Breast epithelium (tissue), 4 donors: ENCODE measurements at regions not wholly inside any gene's neighbourhood (a gene's known extent, or its start where the extent isn't known, plus 50 kb on each side); places are given as distances from the start of the nearest gene placed in this dataset.

Experiments used
- DNase-seq, 2 donors: peaks; one replicate each; pipeline ENCODE4 v3.0.0-alpha.2; 2019; ENCODE audit warnings: low spot score in 2 of 2
- H3K27ac ChIP-seq, 2 donors: fragments of 200-600 bp; sonication (generic) in 1 of 2; one replicate each; pipeline ENCODE4 v1.5.1; 2016 to 2019; ENCODE audit warnings: mild to moderate bottlenecking in 1 of 2
- H3K27me3 ChIP-seq, 2 donors: fragments of 200-600 bp; sonication (generic) in 1 of 2; one replicate each; pipeline versions ENCODE4 v1.5.1 to v1.6.0; 2017 to 2019; ENCODE audit warnings: control low read depth in 1 of 2, mild to moderate bottlenecking in 1 of 2
- H3K36me3 ChIP-seq: fragments of 200-600 bp; one replicate; pipeline ENCODE4 v1.5.1; 2019
- H3K4me1 ChIP-seq, 2 donors: fragments of 200-600 bp; sonication (generic); one replicate each; pipeline ENCODE4 v1.5.1; 2016 to 2019; ENCODE audit warnings: control low read depth in 1 of 2
- H3K4me3 ChIP-seq, 3 donors: fragments of 200-600 bp; sonication (generic); 1 replicate in 2 of 3; 2 replicates in 1 of 3; pipeline ENCODE4 v1.5.1; 2016 to 2019; ENCODE audit warnings: mild to moderate bottlenecking in 3 of 3, moderate library complexity in 2 of 3
- H3K9me3 ChIP-seq, 2 donors: fragments of 200-600 bp; sonication (generic) in 1 of 2; one replicate each; pipeline ENCODE4 v1.5.1; 2016 to 2019; ENCODE audit warnings: control low read depth in 1 of 2
- CTCF ChIP-seq, 3 donors: fragments of 450-650 bp; IDR thresholded peaks; one replicate each; pipeline ENCODE4 v1.5.1; 2016 to 2017; ENCODE audit warnings: antibody characterized with exemption in 3 of 3, mild to moderate bottlenecking in 3 of 3, moderate library complexity in 3 of 3
- POLR2A ChIP-seq: fragments of 450-650 bp; IDR thresholded peaks from one replicate; pipeline ENCODE4 v1.6.1; 2016; ENCODE audit warnings: antibody characterized with exemption, mild to moderate bottlenecking, moderate library complexity
- POLR2AphosphoS5 ChIP-seq, 3 donors: sonication (generic); formaldehyde crosslinking; IDR thresholded peaks; one replicate each; pipeline ENCODE4 v1.6.1; 2017; ENCODE audit warnings: antibody characterized with exemption in 3 of 3
- intact Hi-C: fragments of 100-400 bp; cut with DNase I; formaldehyde crosslinking; loops from one replicate; pipeline ENCODE4 v1.15.1; 2023; ENCODE audit warnings: low total_unique reads

- Histone ChIP-seq H3K27ac (no peak overlapping the region), H3K27me3 (no peaks in the 10 kb centered on the region), H3K4me1 (no peaks in the 10 kb centered on the region), H3K36me3 (no peaks in the 10 kb centered on the region), H3K9me3 (no peaks in the 10 kb centered on the region), H3K4me3 (no peak overlapping the region)
- TF ChIP-seq POLR2AphosphoS5 (IDR thresholded peaks at IDR 0.05) (no peak), POLR2A (no peak), CTCF (IDR thresholded peaks at IDR 0.05) (no peak)
- intact Hi-C loops, result no loop called here
- DNase-seq, result no peak
Measured at GRCh38 chr2:187853381-187853791, 299.2 kb upstream of the TFPI start.

DNA sequence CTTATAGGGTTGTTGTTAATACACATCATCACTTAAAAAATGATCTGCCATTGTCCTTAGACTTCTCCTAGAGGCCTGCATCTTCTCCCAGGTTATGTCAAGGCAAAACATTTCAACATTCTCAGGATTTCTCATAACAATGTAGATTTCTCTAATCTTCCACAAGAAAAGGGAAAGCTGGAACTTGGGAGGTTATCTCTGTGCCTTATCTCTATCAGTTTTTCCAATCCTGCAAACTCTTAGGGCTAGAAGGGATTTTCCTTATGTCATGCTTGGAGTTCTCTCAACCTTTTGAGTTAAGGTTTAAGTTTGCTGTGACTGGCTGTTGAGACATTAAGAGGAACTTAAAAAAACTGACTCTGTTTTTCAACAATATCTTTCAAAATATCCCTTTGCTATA is 300.6 kb upstream of the TFPI start:
- Histone ChIP-seq H3K4me3 (no peak overlapping the region), H3K27me3 (no peaks in the 10 kb centered on the region), H3K4me1 (no peaks in the 10 kb centered on the region), H3K36me3 (no peaks in the 10 kb centered on the region), H3K9me3 (no peaks in the 10 kb centered on the region), H3K27ac (no peak overlapping the region)
- intact Hi-C loops, result no loop called here
- no peak for DNase-seq
- TF ChIP-seq POLR2A (no peak), POLR2AphosphoS5 (IDR thresholded peaks at IDR 0.05) (no peak), CTCF (IDR thresholded peaks at IDR 0.05) (no peak)

DNA sequence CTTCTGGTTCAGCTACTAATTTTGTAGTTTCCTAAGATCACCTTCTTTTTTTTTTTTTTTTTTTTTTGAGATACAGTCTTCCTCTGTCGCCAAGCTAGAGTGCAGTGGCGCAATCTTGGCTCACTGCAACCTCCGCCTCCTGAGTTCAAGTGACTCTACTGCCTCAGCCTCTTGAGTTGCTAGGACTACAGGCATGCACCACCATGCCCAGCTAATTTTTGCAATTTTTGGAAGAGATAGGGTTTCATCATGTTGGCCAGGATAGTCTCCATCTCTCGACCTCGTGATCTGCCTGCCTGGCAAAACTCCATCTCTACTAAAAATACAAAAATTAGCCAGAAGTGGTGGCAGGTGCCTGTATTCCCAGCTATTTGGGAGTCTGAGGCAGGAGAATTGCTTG is 301.5 kb upstream of the TFPI start:
- no peak for DNase-seq
- TF ChIP-seq CTCF (IDR thresholded peaks at IDR 0.05) (no peak), POLR2AphosphoS5 (IDR thresholded peaks at IDR 0.05) (no peak)
- Histone ChIP-seq H3K27ac (no peak overlapping the region), H3K9me3 (no peaks in the 10 kb centered on the region), H3K27me3 (no peaks in the 10 kb centered on the region), H3K4me1 (no peaks in the 10 kb centered on the region), H3K36me3 (no peaks in the 10 kb centered on the region), H3K4me3 (no peak overlapping the region)
- intact Hi-C loops, result no loop called here

DNA sequence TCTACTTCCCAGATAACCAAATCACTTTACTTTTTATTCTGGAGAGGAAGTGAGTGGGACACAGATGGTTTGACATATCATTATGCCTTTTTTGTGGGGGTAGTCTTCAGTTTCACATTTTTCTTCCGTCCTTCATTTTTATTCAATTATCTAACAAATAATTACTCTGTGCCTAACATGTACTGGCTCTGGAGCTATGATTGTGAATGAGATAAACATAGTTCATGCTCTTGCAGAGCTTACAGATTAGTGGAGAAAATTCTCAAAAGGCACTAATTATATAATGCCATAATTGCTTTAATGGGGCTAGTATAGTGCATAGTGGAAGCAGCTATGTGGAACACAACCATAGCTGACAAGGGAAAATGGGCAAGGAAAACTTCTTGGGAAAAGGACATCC is 303.6 kb upstream of the TFPI start:
- H3K27ac ChIP-seq, result no peak overlapping the region
- H3K27me3 ChIP-seq, result no peaks in the 10 kb centered on the region
- H3K36me3 ChIP-seq, result no peaks in the 10 kb centered on the region
- TF ChIP-seq POLR2AphosphoS5 (IDR thresholded peaks at IDR 0.05) (no peak), CTCF (IDR thresholded peaks at IDR 0.05) (no peak), POLR2A (no peak)
- H3K4me3 ChIP-seq, result no peak overlapping the region
- DNase-seq, result no peak
- H3K9me3 ChIP-seq, result no peaks in the 10 kb centered on the region
- no peaks in the 10 kb centered on the region for H3K4me1 ChIP-seq
- intact Hi-C loops, result no loop called here

DNA sequence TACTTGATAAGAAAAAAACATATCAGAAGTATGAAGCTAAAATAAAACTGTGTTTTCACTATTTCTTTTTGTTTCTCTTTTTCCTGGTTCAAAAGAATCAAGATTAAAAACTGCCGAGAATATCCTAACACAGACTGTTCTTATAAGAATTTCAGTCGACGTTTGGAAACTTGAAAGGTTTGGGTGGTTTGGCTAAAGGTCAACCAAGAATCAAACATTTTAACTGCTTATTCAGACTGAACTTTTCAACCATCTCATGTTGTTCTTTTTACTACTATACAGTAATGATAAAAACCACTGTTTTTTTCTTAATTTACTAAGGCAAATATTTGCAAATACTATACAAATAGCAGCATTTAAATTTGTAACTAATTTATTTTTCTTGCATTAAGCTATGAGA is 308.5 kb upstream of the TFPI start:
- no peak overlapping the region for H3K27ac ChIP-seq
- H3K4me1 ChIP-seq, result no peaks in the 10 kb centered on the region
- no peak overlapping the region for H3K4me3 ChIP-seq

More for the DNA sequence above, 308.5 kb upstream of the TFPI start:
- TF ChIP-seq POLR2AphosphoS5 (IDR thresholded peaks at IDR 0.05), result no peak
- no peak for TF ChIP-seq POLR2A
- no peak for TF ChIP-seq CTCF (IDR thresholded peaks at IDR 0.05)
- DNase-seq, result no peak
- Histone ChIP-seq H3K9me3 (no peaks in the 10 kb centered on the region), H3K27me3 (no peaks in the 10 kb centered on the region), H3K36me3 (no peaks in the 10 kb centered on the region)
- intact Hi-C loops, result no loop called here
